ENCODE measurements at regions not wholly inside any gene's neighbourhood (a gene's known extent, or its start where the extent isn't known, plus 50 kb on each side); places are given as distances from the start of the nearest gene placed in this dataset.

DNA sequence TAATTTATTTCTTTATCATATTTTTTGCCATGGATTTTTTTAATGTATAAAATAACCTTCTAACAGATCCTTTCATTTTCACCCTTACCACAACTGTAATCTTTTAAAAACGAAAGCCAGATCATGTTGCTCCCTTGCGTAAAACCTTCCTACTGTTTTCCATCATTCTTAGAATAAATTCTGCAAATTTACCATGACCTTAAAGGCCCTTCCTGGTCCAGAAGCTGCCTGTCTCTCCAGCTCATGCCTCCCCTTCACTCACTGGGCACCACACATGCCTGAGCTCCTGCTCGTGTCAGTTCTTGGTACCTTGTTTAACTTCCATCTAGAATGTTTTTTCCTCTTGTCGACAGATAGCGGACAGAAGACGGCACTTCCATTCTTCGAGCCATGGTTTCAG lies 245.0 kb upstream of the CDH5 start:
- H2AFZ ChIP-seq (ENCODE audit: low read length), result no peak overlapping the region
- H3K79me2 ChIP-seq (ENCODE audit: control insufficient read depth, insufficient read depth, low read length), result no peaks in the 10 kb centered on the region
- no peaks in the 10 kb centered on the region for H3K9me3 ChIP-seq (ENCODE audit: control insufficient read depth, insufficient read depth, low read depth, low read length)
- TF ChIP-seq EZH2 (IDR thresholded peaks at IDR 0.05; ENCODE audit: low read length, missing control alignments), result no peak
- TF ChIP-seq, protein P1, sequence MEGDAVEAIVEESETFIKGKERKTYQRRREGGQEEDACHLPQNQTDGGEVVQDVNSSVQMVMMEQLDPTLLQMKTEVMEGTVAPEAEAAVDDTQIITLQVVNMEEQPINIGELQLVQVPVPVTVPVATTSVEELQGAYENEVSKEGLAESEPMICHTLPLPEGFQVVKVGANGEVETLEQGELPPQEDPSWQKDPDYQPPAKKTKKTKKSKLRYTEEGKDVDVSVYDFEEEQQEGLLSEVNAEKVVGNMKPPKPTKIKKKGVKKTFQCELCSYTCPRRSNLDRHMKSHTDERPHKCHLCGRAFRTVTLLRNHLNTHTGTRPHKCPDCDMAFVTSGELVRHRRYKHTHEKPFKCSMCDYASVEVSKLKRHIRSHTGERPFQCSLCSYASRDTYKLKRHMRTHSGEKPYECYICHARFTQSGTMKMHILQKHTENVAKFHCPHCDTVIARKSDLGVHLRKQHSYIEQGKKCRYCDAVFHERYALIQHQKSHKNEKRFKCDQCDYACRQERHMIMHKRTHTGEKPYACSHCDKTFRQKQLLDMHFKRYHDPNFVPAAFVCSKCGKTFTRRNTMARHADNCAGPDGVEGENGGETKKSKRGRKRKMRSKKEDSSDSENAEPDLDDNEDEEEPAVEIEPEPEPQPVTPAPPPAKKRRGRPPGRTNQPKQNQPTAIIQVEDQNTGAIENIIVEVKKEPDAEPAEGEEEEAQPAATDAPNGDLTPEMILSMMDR (conservative IDR thresholded peaks at IDR 0.05 in 1 of 2, IDR thresholded peaks at IDR 0.05 in 1 of 2; ENCODE audit: low read depth in 1 of 2, low read length in 2 of 2), result no peak
- H3K4me1 ChIP-seq (ENCODE audit: control insufficient read depth, extremely low read depth, insufficient read depth, low read length), result peaks cover 2% of the 10 kb centered on the region
- no peaks in the 10 kb centered on the region for H3K36me3 ChIP-seq (ENCODE audit: control insufficient read depth, insufficient read depth, low read length)
- no peak overlapping the region for H3K27ac ChIP-seq (ENCODE audit: insufficient read depth, low read length)
- H3K4me2 ChIP-seq (ENCODE audit: extremely low read depth, insufficient read depth, low read length), result no peak overlapping the region
- H4K20me1 ChIP-seq (ENCODE audit: control insufficient read depth, extremely low read depth, insufficient read depth, low read length), result no peaks in the 10 kb centered on the region
- no peak for DNase-seq (ENCODE audit: low read depth in 2 of 2)
- H3K27me3 ChIP-seq (ENCODE audit: control insufficient read depth, insufficient read depth, low read length), result no peaks in the 10 kb centered on the region
- no peak overlapping the region for H3K9ac ChIP-seq (ENCODE audit: insufficient read depth, low read length)
- no peak overlapping the region for H3K4me3 ChIP-seq (replicated peaks in 1 of 4; ENCODE audit: control extremely low read depth in 1 of 4, insufficient read depth in 1 of 4, low read depth in 3 of 4, low read length in 4 of 4)

- TF ChIP-seq, protein P1 (conservative IDR thresholded peaks at IDR 0.05 in 1 of 2, IDR thresholded peaks at IDR 0.05 in 1 of 2; ENCODE audit: low read depth in 1 of 2, low read length in 2 of 2), result no peak
- no peak for TF ChIP-seq EZH2 (IDR thresholded peaks at IDR 0.05; ENCODE audit: low read length, missing control alignments)
- H3K9ac ChIP-seq (ENCODE audit: insufficient read depth, low read length), result no peak overlapping the region
- H3K4me1 ChIP-seq (ENCODE audit: control insufficient read depth, extremely low read depth, insufficient read depth, low read length), result peaks cover 7% of the 10 kb centered on the region
- H3K9me3 ChIP-seq (ENCODE audit: control insufficient read depth, insufficient read depth, low read depth, low read length), result no peaks in the 10 kb centered on the region
- no peaks in the 10 kb centered on the region for H3K27me3 ChIP-seq (ENCODE audit: control insufficient read depth, insufficient read depth, low read length)
- no peak overlapping the region for H2AFZ ChIP-seq (ENCODE audit: low read length)
- no peak overlapping the region for H3K27ac ChIP-seq (ENCODE audit: insufficient read depth, low read length)
- H3K4me3 ChIP-seq (replicated peaks in 1 of 4; ENCODE audit: control extremely low read depth in 1 of 4, insufficient read depth in 1 of 4, low read depth in 3 of 4, low read length in 4 of 4), result no peak overlapping the region
- no peaks in the 10 kb centered on the region for H3K36me3 ChIP-seq (ENCODE audit: control insufficient read depth, insufficient read depth, low read length)
- no peaks in the 10 kb centered on the region for H3K79me2 ChIP-seq (ENCODE audit: control insufficient read depth, insufficient read depth, low read length)
- H3K4me2 ChIP-seq (ENCODE audit: extremely low read depth, insufficient read depth, low read length), result no peak overlapping the region
- peak in 1 of 2 donors; percentile 94 for DNase-seq (ENCODE audit: low read depth in 2 of 2)
- no peaks in the 10 kb centered on the region for H4K20me1 ChIP-seq (ENCODE audit: control insufficient read depth, extremely low read depth, insufficient read depth, low read length)
These were observed 245.8 kb upstream of the CDH5 start for GRCh38 chr16:66120656-66121055.

GRCh38 chr16:66116163-66117002 lies 250.1 kb upstream of the CDH5 start:
- H3K9ac ChIP-seq (ENCODE audit: insufficient read depth, low read length), result no peak overlapping the region
- H3K79me2 ChIP-seq (ENCODE audit: control insufficient read depth, insufficient read depth, low read length), result no peaks in the 10 kb centered on the region
- H3K27ac ChIP-seq (ENCODE audit: insufficient read depth, low read length), result no peak overlapping the region
- H4K20me1 ChIP-seq (ENCODE audit: control insufficient read depth, extremely low read depth, insufficient read depth, low read length), result no peaks in the 10 kb centered on the region
- H3K4me2 ChIP-seq (ENCODE audit: extremely low read depth, insufficient read depth, low read length), result no peak overlapping the region
- H3K36me3 ChIP-seq (ENCODE audit: control insufficient read depth, insufficient read depth, low read length), result no peaks in the 10 kb centered on the region
- no peaks in the 10 kb centered on the region for H3K9me3 ChIP-seq (ENCODE audit: control insufficient read depth, insufficient read depth, low read depth, low read length)
- H2AFZ ChIP-seq (ENCODE audit: low read length), result no peak overlapping the region
- peaks cover 7% of the 10 kb centered on the region for H3K4me1 ChIP-seq (ENCODE audit: control insufficient read depth, extremely low read depth, insufficient read depth, low read length)
- peak; percentile 25 to 75 for DNase-seq (ENCODE audit: low read depth in 2 of 2)
- no peak overlapping the region for H3K4me3 ChIP-seq (replicated peaks in 1 of 4; ENCODE audit: control extremely low read depth in 1 of 4, insufficient read depth in 1 of 4, low read depth in 3 of 4, low read length in 4 of 4)
- no peaks in the 10 kb centered on the region for H3K27me3 ChIP-seq (ENCODE audit: control insufficient read depth, insufficient read depth, low read length)
- TF ChIP-seq, protein P1 (conservative IDR thresholded peaks at IDR 0.05 in 1 of 2, IDR thresholded peaks at IDR 0.05 in 1 of 2; ENCODE audit: low read depth in 1 of 2, low read length in 2 of 2), result no peak
- no peak for TF ChIP-seq EZH2 (IDR thresholded peaks at IDR 0.05; ENCODE audit: low read length, missing control alignments)
